Head of caudate nucleus (tissue), 42 donors: ENCODE measurements at regions not wholly inside any gene's neighbourhood (a gene's known extent, or its start where the extent isn't known, plus 50 kb on each side); places are given as distances from the start of the nearest gene placed in this dataset.
"Not testable (repeated sequence)": the region's sequence is repeated elsewhere in the genome, so short reads cannot be mapped to it uniquely, and the experiment has no call there.

Experiments used
- DNase-seq, 42 donors: peaks; one replicate each; pipeline versions ENCODE4 v3.0.0 to v3.0.0-alpha.2; 2020 to 2021; ENCODE audit warnings: mixed read lengths in 7 of 42
- intact Hi-C: fragments of 100-400 bp; cut with DNase I; formaldehyde crosslinking; loops from one replicate; pipeline ENCODE4 v1.15.0; 2022

- peak in 39 of 42 donors; percentile 7 to 73 (median 32) for DNase-seq
- intact Hi-C loops = no loop called here
These were observed 203.4 kb upstream of the SEMA6A start for GRCh38 chr5:116778032-116778431.

- no peak for DNase-seq
- intact Hi-C loops = no loop called here
These were observed 199.3 kb upstream of the SEMA6A start for GRCh38 chr5:116773926-116774325.

GRCh38 chr5:116772806-116773205 is 198.2 kb upstream of the SEMA6A start:
- no peak for DNase-seq
- intact Hi-C loops = no loop called here

- intact Hi-C loops = no loop called here
- DNase-seq = no peak
These were observed 197.5 kb upstream of the SEMA6A start for GRCh38 chr5:116772152-116772501.

GRCh38 chr5:116771466-116772151 is 197.0 kb upstream of the SEMA6A start:
- peak in 6 of 42 donors; percentile 7 to 48 (median 18) for DNase-seq
- intact Hi-C loops = no loop called here

DNA sequence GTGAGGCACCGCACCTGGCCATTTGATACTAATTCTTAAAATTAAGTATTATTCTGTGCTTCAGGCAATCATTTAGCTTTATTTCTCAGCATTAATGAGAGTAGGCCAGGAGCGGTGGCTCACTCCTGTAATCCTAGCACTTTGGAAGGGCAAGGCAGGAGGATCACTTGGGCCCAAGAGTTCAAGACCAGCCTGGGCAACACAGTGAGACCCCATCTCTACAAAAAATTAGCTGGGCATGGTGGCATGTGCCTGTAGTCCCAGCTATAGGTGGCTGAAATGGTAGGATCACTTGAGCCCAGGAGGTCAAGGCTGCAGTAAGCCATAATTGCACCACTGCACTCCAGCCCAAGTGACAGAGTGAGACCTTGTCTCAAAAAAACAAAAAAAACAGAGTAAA is 195.3 kb upstream of the SEMA6A start:
- DNase-seq, intact Hi-C loops: not testable (repeated sequence)

GRCh38 chr5:116769470-116769869 is 194.8 kb upstream of the SEMA6A start:
- intact Hi-C loops = no loop called here
- DNase-seq = no peak

- DNase-seq = peak in 33 of 42 donors; percentile 9 to 77 (median 35)
- intact Hi-C loops = no loop called here
These were observed 191.9 kb upstream of the SEMA6A start for GRCh38 chr5:116766470-116766947.

DNA sequence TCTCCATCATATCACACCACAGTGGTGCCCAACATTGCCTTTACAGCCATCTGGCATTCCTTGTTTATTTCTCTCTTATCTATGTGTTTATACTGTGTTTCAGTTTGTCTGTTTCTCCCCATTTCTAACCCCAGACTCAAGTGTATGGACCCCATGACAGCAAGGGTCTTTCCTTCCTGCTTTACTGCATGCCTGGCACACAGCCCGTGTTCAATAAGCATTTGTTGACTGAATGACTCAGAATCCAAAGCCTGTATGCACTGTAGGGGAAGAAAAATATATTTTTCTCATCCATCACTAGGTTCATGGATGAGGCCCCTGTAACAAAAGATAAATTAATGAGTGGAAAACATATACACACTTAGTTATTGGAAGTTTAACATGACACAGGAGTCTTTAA is 190.8 kb upstream of the SEMA6A start:
- intact Hi-C loops = no loop called here
- DNase-seq = no peak

DNA sequence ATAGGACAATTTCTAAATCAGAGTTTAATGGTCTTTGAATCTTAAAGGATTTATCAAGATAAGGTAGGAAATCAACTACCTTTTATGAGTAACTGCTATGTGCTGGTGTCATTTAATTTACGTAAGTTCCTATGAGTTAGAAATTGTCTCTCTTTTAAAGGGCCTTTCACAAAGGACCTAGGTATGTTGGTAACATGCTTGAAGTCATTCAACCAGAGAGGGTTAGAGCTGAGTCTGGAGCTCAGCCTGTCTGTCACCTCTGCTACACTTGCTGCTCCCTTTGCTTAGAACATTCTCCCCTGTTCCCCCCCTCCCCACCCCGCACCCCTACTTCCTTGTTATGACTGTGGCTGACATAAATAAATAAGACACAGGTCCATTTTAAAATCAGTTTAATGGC is 190.3 kb upstream of the SEMA6A start:
- intact Hi-C loops = no loop called here
- no peak for DNase-seq

GRCh38 chr5:116763987-116764866 is 189.6 kb upstream of the SEMA6A start:
- DNase-seq = no peak
- intact Hi-C loops = no loop called here

GRCh38 chr5:116759860-116760640 is 185.4 kb upstream of the SEMA6A start:
- intact Hi-C loops = no loop called here
- peak in 8 of 42 donors; percentile 7 to 75 (median 26) for DNase-seq

GRCh38 chr5:116757326-116757725 is 182.7 kb upstream of the SEMA6A start:
- DNase-seq = no peak
- intact Hi-C loops = no loop called here

DNA sequence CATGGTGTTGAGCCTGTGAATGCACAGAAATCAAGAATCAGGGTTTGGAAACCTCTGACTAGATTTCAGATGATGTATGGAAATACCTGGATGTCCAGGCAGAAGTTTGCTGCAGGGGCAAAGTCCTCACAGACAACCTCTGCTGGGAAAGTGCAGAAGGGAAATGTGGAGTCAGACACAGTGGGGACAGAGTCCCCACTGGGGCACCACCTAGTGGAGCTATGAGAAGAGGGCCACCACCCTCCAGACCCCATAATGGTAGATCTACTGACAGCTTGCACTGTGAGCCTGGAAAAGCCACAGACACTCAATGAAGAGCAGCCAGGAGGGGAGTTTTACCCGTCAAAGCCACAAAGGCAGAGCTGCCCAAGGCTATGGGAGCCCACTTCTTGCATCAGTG is 181.9 kb upstream of the SEMA6A start:
- intact Hi-C loops = no loop called here
- no peak for DNase-seq

GRCh38 chr5:116754556-116754955 is 179.9 kb upstream of the SEMA6A start:
- DNase-seq = no peak
- intact Hi-C loops = no loop called here

GRCh38 chr5:116751684-116752083 is 177.1 kb upstream of the SEMA6A start:
- intact Hi-C loops = no loop called here
- DNase-seq = no peak

GRCh38 chr5:116750631-116751580 is 176.3 kb upstream of the SEMA6A start:
- intact Hi-C loops = no loop called here
- DNase-seq = no peak

DNA sequence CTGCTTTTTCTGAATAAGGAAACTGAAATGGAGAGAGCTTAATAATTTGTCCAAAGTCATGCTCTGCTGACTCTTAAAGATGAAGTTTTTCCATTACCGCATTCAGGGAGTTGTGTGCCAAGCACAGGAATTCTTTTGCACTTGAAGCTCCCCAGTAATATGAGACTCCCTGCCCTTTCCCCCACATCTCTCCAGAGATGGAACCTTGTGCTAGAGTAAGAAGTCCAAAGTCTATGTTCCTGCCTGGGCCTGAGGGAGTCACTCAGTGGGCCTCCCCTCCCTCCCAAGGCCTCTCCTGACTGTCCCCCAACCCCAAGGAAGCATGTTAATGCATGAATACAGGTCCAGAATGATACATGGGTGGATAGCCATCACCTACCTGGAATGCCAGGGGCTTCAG is 173.3 kb upstream of the SEMA6A start:
- intact Hi-C loops = no loop called here
- DNase-seq = no peak

DNA sequence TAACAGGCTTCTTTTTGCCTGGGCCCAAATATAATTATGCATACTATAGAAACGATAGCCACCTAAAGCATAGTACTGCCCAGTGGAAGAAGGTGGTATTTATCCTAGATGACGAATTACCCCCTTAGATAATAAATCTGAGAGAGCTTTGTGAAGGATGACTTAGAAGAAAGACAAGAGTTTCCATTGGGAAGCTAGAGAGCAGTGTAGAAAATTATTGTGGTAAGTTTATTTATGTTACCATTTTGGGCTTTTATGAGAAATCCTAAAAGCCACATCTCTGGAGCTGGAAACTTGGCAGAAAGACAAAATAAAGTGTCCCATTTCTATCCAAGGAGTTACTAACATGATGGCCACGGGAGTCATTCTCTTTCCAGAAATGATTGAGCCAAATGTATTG is 172.0 kb upstream of the SEMA6A start:
- DNase-seq = no peak

More for the DNA sequence above, 172.0 kb upstream of the SEMA6A start:
- intact Hi-C loops = no loop called here
